ENCODE measurements at regions not wholly inside any gene's neighbourhood (a gene's known extent, or its start where the extent isn't known, plus 50 kb on each side); places are given as distances from the start of the nearest gene placed in this dataset.

DNA sequence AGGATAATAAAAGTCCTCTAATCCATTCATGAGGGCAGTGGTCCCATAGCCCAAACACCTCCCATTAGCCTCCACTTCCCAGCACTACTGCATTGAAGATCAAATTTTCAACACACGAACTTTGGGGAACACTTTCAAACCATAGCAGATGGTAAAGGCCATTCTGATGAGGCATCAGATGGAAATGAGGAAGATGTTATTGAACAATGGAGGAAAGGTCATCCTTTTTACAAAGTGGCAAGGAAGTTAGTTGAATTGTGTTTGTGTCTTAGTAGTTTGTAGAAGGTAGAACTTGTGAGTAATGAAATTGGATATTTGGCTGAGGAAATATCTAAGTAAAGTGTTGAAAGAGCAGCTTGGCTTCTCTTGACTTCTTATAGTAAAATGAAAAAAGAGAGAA is 93.3 kb upstream of the NLRP1 start:
- TF ChIP-seq, protein P1, sequence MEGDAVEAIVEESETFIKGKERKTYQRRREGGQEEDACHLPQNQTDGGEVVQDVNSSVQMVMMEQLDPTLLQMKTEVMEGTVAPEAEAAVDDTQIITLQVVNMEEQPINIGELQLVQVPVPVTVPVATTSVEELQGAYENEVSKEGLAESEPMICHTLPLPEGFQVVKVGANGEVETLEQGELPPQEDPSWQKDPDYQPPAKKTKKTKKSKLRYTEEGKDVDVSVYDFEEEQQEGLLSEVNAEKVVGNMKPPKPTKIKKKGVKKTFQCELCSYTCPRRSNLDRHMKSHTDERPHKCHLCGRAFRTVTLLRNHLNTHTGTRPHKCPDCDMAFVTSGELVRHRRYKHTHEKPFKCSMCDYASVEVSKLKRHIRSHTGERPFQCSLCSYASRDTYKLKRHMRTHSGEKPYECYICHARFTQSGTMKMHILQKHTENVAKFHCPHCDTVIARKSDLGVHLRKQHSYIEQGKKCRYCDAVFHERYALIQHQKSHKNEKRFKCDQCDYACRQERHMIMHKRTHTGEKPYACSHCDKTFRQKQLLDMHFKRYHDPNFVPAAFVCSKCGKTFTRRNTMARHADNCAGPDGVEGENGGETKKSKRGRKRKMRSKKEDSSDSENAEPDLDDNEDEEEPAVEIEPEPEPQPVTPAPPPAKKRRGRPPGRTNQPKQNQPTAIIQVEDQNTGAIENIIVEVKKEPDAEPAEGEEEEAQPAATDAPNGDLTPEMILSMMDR (IDR thresholded peaks at IDR 0.05; ENCODE audit: insufficient read depth, low read length, poor library complexity, severe bottlenecking), result no peak
- no peak for TF ChIP-seq EZH2phosphoT487 (conservative IDR thresholded peaks at IDR 0.05; ENCODE audit: low read length)

Measured in SU-DHL-6 (cell line).